ENCODE measurements at regions not wholly inside any gene's neighbourhood (a gene's known extent, or its start where the extent isn't known, plus 50 kb on each side); places are given as distances from the start of the nearest gene placed in this dataset.

DNA sequence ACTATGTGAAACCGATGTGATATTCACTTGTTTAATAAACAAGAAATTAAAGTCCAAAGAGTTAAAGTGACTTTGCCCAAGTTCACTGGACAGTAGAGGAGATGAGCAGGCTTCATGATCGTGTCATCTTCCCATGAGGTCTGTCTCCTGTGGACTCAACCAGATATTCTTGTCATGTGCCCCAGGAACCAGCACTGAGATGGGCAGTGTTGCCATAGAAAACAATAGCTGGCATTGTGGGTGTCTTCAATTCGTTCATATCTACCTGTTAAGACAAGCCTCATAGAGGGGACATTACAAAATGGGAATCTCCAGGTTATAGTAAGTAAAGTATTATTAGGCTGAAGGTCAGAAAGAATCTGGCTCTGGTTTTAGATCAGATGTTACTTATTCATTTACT, 184.8 kb upstream of the BCL6 start (continued):
- TF ChIP-seq, protein P1, sequence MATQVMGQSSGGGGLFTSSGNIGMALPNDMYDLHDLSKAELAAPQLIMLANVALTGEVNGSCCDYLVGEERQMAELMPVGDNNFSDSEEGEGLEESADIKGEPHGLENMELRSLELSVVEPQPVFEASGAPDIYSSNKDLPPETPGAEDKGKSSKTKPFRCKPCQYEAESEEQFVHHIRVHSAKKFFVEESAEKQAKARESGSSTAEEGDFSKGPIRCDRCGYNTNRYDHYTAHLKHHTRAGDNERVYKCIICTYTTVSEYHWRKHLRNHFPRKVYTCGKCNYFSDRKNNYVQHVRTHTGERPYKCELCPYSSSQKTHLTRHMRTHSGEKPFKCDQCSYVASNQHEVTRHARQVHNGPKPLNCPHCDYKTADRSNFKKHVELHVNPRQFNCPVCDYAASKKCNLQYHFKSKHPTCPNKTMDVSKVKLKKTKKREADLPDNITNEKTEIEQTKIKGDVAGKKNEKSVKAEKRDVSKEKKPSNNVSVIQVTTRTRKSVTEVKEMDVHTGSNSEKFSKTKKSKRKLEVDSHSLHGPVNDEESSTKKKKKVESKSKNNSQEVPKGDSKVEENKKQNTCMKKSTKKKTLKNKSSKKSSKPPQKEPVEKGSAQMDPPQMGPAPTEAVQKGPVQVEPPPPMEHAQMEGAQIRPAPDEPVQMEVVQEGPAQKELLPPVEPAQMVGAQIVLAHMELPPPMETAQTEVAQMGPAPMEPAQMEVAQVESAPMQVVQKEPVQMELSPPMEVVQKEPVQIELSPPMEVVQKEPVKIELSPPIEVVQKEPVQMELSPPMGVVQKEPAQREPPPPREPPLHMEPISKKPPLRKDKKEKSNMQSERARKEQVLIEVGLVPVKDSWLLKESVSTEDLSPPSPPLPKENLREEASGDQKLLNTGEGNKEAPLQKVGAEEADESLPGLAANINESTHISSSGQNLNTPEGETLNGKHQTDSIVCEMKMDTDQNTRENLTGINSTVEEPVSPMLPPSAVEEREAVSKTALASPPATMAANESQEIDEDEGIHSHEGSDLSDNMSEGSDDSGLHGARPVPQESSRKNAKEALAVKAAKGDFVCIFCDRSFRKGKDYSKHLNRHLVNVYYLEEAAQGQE (IDR thresholded peaks at IDR 0.05): no peak
- TF ChIP-seq, protein P2, sequence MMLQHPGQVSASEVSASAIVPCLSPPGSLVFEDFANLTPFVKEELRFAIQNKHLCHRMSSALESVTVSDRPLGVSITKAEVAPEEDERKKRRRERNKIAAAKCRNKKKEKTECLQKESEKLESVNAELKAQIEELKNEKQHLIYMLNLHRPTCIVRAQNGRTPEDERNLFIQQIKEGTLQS (IDR thresholded peaks at IDR 0.05): no peak
- TF ChIP-seq, protein P3, sequence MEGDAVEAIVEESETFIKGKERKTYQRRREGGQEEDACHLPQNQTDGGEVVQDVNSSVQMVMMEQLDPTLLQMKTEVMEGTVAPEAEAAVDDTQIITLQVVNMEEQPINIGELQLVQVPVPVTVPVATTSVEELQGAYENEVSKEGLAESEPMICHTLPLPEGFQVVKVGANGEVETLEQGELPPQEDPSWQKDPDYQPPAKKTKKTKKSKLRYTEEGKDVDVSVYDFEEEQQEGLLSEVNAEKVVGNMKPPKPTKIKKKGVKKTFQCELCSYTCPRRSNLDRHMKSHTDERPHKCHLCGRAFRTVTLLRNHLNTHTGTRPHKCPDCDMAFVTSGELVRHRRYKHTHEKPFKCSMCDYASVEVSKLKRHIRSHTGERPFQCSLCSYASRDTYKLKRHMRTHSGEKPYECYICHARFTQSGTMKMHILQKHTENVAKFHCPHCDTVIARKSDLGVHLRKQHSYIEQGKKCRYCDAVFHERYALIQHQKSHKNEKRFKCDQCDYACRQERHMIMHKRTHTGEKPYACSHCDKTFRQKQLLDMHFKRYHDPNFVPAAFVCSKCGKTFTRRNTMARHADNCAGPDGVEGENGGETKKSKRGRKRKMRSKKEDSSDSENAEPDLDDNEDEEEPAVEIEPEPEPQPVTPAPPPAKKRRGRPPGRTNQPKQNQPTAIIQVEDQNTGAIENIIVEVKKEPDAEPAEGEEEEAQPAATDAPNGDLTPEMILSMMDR (IDR thresholded peaks at IDR 0.05; ENCODE audit: low read depth, low read length, missing input control): no peak
- no peak for TF ChIP-seq RAD21 (IDR thresholded peaks at IDR 0.05)

DNA sequence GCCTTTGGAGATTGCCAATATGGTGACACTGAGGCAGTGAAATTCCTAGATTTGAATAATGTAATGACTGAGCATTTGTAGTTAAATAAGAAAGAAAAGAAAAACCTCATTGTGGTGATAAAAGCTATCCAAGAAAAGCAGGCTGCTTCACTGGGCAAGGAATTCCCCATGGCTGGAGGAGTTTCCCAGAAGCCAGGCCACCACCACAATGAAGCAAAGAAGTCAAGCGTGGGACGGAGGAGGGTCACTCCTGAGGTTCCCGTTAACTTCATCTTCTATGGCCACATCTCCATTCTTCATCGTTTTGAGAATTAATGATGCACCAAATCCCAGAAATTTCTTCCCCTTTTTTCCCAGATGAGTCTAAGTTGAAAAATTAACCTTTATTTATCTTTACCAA, 185.8 kb upstream of the BCL6 start:
- H3K27ac ChIP-seq (ENCODE audit: low read depth in 1 of 2, low read length in 2 of 2): no peak overlapping the region
- H3K9ac ChIP-seq (ENCODE audit: low read depth in 1 of 2, low read length in 2 of 2): no peak overlapping the region
- H3K27me3 ChIP-seq (ENCODE audit: control insufficient read depth in 4 of 4, insufficient read depth in 4 of 4, low read length in 3 of 4): no peaks in the 10 kb centered on the region
- no peak overlapping the region for H3K4me3 ChIP-seq (ENCODE audit: low read depth in 1 of 3, low read length in 3 of 3)
- WGBS: 96% methylated on average over 4 of the region's 4 CpGs
- no peak for TF ChIP-seq YY1 (IDR thresholded peaks at IDR 0.05)
- no peak for TF ChIP-seq FOXA1 (IDR thresholded peaks at IDR 0.05)
- no peak for TF ChIP-seq JUND (IDR thresholded peaks at IDR 0.05)
- TF ChIP-seq, protein P1 (IDR thresholded peaks at IDR 0.05): no peak
- TF ChIP-seq, protein P2 (IDR thresholded peaks at IDR 0.05): no peak
- no peaks in the 10 kb centered on the region for H3K4me1 ChIP-seq (ENCODE audit: control insufficient read depth in 4 of 4, insufficient read depth in 4 of 4, low read length in 3 of 4)
- no peaks in the 10 kb centered on the region for H3K36me3 ChIP-seq (ENCODE audit: control insufficient read depth in 4 of 4, insufficient read depth in 3 of 4, low read depth in 1 of 4, low read length in 3 of 4)
- no peak for DNase-seq (ENCODE audit: low spot score)
- H3K9me3 ChIP-seq (ENCODE audit: control insufficient read depth in 4 of 4, low read length in 3 of 4): no peaks in the 10 kb centered on the region

DNA sequence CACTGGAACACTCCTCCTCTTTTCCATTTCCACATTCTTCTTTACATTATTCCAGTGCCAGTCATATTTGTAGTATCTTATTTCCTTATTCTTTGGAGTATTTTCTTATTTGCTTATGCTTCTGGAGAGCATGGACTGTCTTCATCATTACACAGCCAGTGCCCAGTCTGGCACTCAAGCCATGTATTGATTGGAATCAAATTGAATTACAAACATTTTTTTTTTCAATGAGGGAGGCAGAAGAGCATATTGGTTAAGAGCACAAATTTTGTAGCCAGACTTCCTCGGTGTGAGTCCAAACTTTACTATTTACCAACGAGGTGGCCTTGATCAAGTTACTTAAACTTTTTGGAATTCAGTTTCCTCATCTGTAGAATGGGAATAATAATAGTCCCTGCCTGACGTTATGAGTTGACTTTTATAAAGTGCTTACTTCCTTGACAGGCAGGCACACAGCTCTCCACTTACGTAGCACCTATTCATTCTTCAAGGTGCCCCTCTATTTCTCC, 186.6 kb upstream of the BCL6 start:
- no peak for DNase-seq (ENCODE audit: low spot score)
- H3K9me3 ChIP-seq (ENCODE audit: control insufficient read depth in 4 of 4, low read length in 3 of 4): no peaks in the 10 kb centered on the region
- peak; percentile 32 to 59 for TF ChIP-seq HNF4A (conservative IDR thresholded peaks at IDR 0.05)
- peak in 1 of 2 donors; percentile 58 for TF ChIP-seq RAD21 (IDR thresholded peaks at IDR 0.05)
- TF ChIP-seq, protein P3 (IDR thresholded peaks at IDR 0.05; ENCODE audit: low read depth, low read length, missing input control): no peak
- TF ChIP-seq SP1 (IDR thresholded peaks at IDR 0.05): peak; percentile 9
- TF ChIP-seq, protein P1 (IDR thresholded peaks at IDR 0.05): no peak
- TF ChIP-seq JUND (IDR thresholded peaks at IDR 0.05): no peak
- peak; percentile 33 to 43 for TF ChIP-seq RXRA (IDR thresholded peaks at IDR 0.05)
- TF ChIP-seq, protein P4, sequence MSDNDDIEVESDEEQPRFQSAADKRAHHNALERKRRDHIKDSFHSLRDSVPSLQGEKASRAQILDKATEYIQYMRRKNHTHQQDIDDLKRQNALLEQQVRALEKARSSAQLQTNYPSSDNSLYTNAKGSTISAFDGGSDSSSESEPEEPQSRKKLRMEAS (IDR thresholded peaks at IDR 0.05): peak; percentile 13
- WGBS: 48% methylated on average over 4 of the region's 4 CpGs
- no peaks in the 10 kb centered on the region for H3K27me3 ChIP-seq (ENCODE audit: control insufficient read depth in 4 of 4, insufficient read depth in 4 of 4, low read length in 3 of 4)
- H3K27ac ChIP-seq (ENCODE audit: low read depth in 1 of 2, low read length in 2 of 2): no peak overlapping the region
- no peaks in the 10 kb centered on the region for H3K36me3 ChIP-seq (ENCODE audit: control insufficient read depth in 4 of 4, insufficient read depth in 3 of 4, low read depth in 1 of 4, low read length in 3 of 4)
- no peak overlapping the region for H3K4me3 ChIP-seq (ENCODE audit: low read depth in 1 of 3, low read length in 3 of 3)
- no peak overlapping the region for H3K9ac ChIP-seq (ENCODE audit: low read depth in 1 of 2, low read length in 2 of 2)
- no peaks in the 10 kb centered on the region for H3K4me1 ChIP-seq (ENCODE audit: control insufficient read depth in 4 of 4, insufficient read depth in 4 of 4, low read length in 3 of 4)

All from liver (tissue), 8 donors.